Ishikawa (cell line): ENCODE measurements at regions not wholly inside any gene's neighbourhood (a gene's known extent, or its start where the extent isn't known, plus 50 kb on each side); places are given as distances from the start of the nearest gene placed in this dataset.

ENCODE experiments used
- CEBPB ChIP-seq: IDR thresholded peaks from 2 replicates; pipeline ENCODE4 v1.6.1; 2012
- CREB1 ChIP-seq: IDR thresholded peaks from 2 replicates; pipeline ENCODE4 v1.6.1; 2012; ENCODE audit warnings: low read depth
- EGR1 ChIP-seq: IDR thresholded peaks from 2 replicates; pipeline ENCODE4 v1.6.1; 2012
- EP300 ChIP-seq: IDR thresholded peaks from 2 replicates; pipeline ENCODE4 v1.6.1; 2012; ENCODE audit warnings: borderline replicate concordance
- FOXM1 ChIP-seq: IDR thresholded peaks from 2 replicates; pipeline ENCODE4 v1.6.1; 2012; ENCODE audit warnings: low read depth, borderline replicate concordance
- MAX ChIP-seq: IDR thresholded peaks from 2 replicates; pipeline ENCODE4 v1.6.1; 2012
- NFIC ChIP-seq: IDR thresholded peaks from 2 replicates; pipeline ENCODE4 v1.6.1; 2012
- RAD21 ChIP-seq: IDR thresholded peaks from 2 replicates; pipeline ENCODE4 v1.6.1; 2012; ENCODE audit warnings: low read depth
- REST ChIP-seq: IDR thresholded peaks from 2 replicates; pipeline ENCODE4 v1.6.1; 2012; ENCODE audit warnings: low read depth, mild to moderate bottlenecking
- TAF1 ChIP-seq: IDR thresholded peaks from 2 replicates; pipeline ENCODE4 v1.6.1; 2012; ENCODE audit warnings: low read depth, mild to moderate bottlenecking
- TCF12 ChIP-seq: IDR thresholded peaks from 2 replicates; pipeline ENCODE4 v1.6.1; 2012; ENCODE audit warnings: low read depth
- TEAD4 ChIP-seq: IDR thresholded peaks from 2 replicates; pipeline ENCODE4 v1.6.1; 2012
- USF1 ChIP-seq: IDR thresholded peaks from 2 replicates; pipeline ENCODE4 v1.6.1; 2012
- YY1 ChIP-seq: IDR thresholded peaks from 2 replicates; pipeline ENCODE4 v1.6.1; 2012; ENCODE audit warnings: low read depth
- ZBTB7A ChIP-seq: IDR thresholded peaks from 2 replicates; pipeline ENCODE4 v1.6.1; 2012; ENCODE audit warnings: low read depth

GRCh38 chr4:155566354-155566753 is 100.3 kb upstream of the GUCY1A1 start:
- TF ChIP-seq EGR1: no peak
- no peak for TF ChIP-seq CREB1
- TF ChIP-seq EP300: no peak
- no peak for TF ChIP-seq TAF1
- TF ChIP-seq TEAD4: no peak
- no peak for TF ChIP-seq USF1
- no peak for TF ChIP-seq TCF12
- no peak for TF ChIP-seq CEBPB
- TF ChIP-seq ZBTB7A: no peak
- TF ChIP-seq YY1: no peak
- no peak for TF ChIP-seq FOXM1
- no peak for TF ChIP-seq MAX
- TF ChIP-seq NFIC: no peak
- no peak for TF ChIP-seq RAD21
- TF ChIP-seq REST: no peak

- TF ChIP-seq YY1 (no peak), EGR1 (no peak), TAF1 (no peak), NFIC (no peak), FOXM1 (no peak), MAX (no peak), EP300 (no peak), ZBTB7A (no peak)
Measured at GRCh38 chr4:155565776-155566175, 100.9 kb upstream of the GUCY1A1 start.

- TF ChIP-seq FOXM1 (no peak), ZBTB7A (no peak), MAX (no peak), REST (no peak), EP300 (no peak), EGR1 (no peak), YY1 (no peak), CREB1 (no peak), TAF1 (no peak), NFIC (no peak), RAD21 (no peak), USF1 (no peak), TEAD4 (no peak), TCF12 (no peak), CEBPB (no peak)
Measured at GRCh38 chr4:155565330-155565729, 101.3 kb upstream of the GUCY1A1 start.

- TF ChIP-seq YY1 (no peak), CEBPB (no peak), NFIC (no peak), MAX (no peak), EGR1 (no peak), RAD21 (no peak), REST (no peak), USF1 (no peak), TAF1 (no peak), ZBTB7A (no peak), TCF12 (no peak)
Measured at GRCh38 chr4:155564880-155565279, 101.8 kb upstream of the GUCY1A1 start.
